ENCODE measurements at regions not wholly inside any gene's neighbourhood (a gene's known extent, or its start where the extent isn't known, plus 50 kb on each side); places are given as distances from the start of the nearest gene placed in this dataset.

GRCh38 chr3:182182531-182182968, 470.8 kb downstream of the SOX2 start:
- TF ChIP-seq CTCF (conservative IDR thresholded peaks at IDR 0.05; ENCODE audit: low read length) (no peak), EZH2phosphoT487 (IDR thresholded peaks at IDR 0.05; ENCODE audit: borderline replicate concordance, low read depth, low read length) (no peak)
